Femur (tissue), 1 donor: ENCODE measurements at regions not wholly inside any gene's neighbourhood (a gene's known extent, or its start where the extent isn't known, plus 50 kb on each side); places are given as distances from the start of the nearest gene placed in this dataset.
"Not testable (repeated sequence)": the region's sequence is repeated elsewhere in the genome, so short reads cannot be mapped to it uniquely, and the experiment has no call there.

Experiments used
- DNase-seq: peaks from one replicate; pipeline ENCODE4 v3.0.0-alpha.2; 2017

DNA sequence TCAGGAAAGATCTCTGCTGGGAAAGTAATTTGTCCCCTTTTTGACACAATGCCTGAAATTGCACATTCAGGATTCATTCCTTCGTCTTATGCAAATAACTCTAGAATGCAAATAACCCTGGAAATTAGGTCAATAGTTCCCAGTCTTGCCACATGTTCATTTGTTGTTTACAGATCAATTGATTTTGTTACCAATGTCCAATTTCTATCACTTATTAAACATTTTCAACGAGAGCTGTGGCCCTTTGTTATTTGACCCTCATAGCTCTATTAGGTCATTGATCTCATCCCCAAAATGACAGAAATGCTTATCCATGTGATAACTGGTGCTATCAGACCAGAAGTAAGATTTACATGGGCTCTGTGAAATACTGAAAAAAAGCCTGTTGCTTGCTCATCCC, 275.3 kb upstream of the REG3G start:
- DNase-seq = no peak

DNA sequence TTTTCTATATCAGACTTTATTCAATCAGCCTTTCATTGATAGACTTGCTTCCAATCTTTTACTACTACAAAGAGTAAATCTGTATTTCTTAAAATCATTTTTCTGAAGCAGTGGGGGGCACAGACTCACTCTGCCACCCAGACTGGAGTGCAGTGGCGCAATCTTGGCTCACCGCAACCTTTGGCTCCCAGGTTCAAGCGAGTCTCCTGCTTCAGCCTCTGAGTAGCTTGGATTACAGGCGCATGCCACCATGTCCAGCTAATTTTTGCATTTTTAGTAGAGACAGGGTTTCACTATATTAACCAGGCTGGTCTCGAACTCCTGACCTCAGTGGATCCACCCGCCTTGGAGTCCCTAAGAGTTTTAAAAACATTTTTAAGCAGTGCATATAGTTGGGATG, 270.6 kb upstream of the REG3G start:
- no peak for DNase-seq

DNA sequence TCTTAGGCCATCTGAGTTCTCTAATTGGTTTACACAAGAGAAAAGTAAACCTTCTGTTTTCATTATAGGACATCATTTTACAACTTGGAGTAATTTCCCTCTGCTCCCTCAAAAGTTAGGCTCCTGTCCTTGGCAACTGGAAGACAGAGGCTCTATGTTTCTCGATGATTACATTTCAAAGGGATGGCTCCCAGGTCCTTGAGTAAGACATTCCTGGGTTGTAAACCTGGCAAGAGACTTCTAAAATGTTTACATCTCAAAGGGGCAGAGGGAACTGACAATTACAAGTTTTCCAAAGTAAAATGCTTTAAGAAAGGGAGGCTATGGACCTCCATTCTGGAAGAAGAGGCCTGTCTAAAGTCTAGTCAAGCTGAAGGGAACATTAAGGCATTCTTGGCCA, 268.3 kb upstream of the REG3G start:
- DNase-seq = no peak

DNA sequence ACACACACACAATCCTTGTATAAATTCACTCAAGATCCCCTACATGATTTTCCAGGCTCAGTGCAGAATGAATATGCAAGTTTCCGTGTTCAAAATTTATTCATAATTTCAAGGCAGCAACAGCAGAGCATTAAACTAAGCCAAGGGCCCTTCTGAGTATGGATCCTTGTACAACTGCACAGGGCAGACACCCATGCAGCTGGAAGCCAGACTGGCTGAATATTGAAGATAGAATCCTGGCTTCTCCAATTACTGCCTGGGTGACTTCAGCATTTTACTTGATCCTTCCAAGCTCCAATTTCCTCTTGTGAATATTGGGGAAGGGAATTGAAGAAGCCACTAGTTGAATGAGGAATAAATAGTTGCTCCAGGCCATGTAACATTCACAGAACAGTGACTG, 267.9 kb upstream of the REG3G start:
- no peak for DNase-seq

DNA sequence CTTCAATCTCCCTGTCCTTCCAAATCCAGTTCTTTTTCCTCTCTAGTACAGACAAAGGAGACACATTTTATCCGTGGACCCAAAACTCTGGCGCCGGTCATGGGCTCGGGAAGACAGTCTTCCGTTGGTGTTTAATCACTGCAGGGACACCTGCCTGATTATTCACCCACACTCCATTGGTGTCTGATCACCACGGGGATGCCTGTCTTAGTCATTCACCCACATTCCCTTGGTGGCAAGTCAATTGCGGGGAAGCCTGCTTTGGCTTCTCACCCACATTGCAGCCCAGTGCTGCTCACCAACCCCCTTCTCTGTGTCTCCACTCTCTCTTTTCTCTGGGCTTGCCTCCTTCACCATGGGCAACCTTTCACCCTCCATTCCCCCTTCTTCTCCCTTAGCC, 266.7 kb upstream of the REG3G start:
- DNase-seq = not testable (repeated sequence)

DNA sequence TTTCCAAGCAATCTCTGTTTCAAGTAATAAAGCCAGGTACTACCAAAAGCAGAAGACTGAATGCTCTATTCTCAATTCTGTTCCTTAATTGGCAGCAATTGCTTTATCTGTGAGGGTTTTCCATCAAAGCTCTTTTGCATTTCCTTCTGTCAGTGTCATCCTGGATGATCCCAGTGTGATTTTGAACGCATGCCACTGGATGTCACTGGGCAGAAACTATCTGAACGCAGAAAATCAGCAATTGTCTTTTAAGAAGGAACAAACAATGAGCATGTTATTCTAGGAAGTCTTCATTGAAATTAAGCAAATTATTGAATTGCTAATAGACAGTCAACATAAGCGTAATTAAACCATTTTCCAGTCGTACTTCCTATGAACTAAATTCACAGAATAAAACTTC, 259.0 kb upstream of the REG3G start:
- no peak for DNase-seq

DNA sequence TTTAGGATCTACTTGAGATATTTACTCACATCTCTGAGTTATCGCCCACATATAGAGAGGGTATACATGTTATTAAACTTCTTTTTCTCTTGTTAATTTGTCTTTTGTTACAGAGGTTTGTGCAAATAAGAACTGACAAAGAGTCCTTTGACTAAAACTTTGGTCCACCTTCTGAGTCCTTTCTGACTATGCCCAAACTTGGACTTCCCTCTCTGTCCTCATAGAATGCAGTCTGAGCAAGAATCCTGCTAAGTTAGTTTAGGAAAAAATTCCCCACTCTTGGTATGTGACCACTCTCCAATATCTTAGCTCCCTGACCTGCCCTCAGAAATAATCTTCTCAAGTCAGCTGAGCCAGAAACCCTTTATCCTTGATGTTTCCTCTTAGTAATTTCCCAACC, 257.5 kb upstream of the REG3G start:
- DNase-seq = no peak

DNA sequence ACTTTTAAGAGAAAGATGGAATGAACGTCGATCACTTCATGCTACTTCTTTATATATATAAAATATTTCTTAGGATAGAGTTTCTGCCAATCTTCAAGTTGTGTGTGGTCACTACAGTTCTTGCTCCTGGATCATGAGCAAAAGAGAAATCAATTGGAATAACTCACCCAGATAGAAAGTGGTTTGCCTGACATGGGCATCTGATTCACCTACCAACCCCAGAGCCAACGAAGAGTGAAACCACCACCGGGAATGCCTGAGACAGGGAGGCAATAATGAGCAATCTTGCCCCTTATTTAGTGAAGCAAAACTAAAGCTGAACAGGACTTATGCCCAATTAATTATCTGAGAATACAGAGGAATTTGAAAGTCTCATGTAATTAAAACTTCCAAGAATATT, 250.2 kb upstream of the REG3G start:
- no peak for DNase-seq

DNA sequence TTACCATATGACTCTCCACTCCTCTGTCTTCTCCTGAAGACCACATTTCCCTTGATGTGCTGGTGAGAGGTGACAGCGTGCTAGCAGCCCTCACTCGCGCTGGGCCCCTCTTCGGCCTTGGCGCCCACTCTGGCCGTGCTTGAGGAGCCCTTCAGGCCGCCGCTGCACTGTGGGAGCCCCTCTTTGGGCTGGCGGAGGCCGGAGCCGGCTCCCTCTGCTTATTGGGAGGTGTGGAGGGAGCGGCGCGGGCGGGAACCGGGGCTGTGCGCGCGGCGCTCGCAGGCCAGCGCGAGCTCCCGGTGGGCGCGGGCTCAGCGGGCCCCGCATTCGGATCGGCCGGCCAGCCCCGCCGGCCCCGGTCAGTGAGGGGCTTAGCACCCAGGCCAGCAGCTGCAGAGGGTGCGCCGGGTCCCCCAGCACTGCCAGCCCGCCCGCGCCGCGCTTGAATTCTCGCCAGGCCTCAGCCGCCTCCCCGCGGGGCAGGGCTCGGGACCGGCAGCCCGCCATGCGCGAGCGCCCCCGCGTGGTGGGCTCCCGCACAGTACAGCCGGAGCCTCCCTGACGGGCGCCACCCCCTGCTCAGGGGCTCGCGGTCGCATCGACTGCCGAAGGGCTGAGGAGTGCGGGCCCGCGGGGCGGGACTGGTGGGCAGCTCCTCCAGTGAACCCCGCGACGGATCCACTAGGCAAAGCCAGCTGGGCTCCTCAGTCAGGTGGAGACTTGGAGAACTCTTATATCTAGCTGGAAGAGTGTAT, 246.6 kb upstream of the REG3G start:
- DNase-seq = no peak

DNA sequence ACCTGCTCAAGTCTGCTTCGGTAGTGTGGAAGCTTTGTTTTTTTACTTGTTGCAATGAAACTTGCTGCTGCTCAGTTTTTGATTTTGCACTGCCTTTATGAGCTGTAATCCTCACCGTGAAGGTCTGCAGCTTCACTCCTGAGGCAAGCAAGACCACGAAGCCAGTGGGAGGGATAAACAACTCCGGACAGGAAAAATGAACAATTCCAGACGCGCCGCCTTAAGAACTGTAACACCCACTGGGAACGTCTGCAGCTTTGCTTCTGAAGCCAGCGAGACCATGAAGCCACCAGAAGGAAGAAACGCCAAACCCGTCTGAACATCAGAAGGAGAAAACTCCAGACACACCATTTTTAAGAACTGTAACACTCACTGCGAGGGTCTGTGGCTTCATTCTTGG, 245.7 kb upstream of the REG3G start:
- peak; percentile 45 for DNase-seq

DNA sequence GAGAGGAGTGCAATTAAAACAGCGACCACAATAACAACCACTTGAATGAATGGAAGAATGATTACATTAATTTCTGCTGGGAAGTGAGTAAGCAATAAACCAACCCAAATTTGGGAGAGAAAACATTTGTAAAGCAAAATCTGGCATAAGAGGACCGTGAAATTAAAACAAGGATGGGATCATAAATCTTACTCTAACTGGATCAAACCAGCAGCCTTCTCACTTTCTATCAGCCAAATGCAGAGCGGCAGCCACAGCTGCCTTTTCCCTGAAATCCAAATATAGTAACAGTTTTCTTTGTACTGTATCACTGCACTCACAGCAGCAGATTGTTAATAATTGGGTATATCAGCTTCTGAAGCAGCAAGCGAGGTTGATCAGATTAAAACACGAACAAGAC, 245.2 kb upstream of the REG3G start:
- peak; percentile 47 for DNase-seq

DNA sequence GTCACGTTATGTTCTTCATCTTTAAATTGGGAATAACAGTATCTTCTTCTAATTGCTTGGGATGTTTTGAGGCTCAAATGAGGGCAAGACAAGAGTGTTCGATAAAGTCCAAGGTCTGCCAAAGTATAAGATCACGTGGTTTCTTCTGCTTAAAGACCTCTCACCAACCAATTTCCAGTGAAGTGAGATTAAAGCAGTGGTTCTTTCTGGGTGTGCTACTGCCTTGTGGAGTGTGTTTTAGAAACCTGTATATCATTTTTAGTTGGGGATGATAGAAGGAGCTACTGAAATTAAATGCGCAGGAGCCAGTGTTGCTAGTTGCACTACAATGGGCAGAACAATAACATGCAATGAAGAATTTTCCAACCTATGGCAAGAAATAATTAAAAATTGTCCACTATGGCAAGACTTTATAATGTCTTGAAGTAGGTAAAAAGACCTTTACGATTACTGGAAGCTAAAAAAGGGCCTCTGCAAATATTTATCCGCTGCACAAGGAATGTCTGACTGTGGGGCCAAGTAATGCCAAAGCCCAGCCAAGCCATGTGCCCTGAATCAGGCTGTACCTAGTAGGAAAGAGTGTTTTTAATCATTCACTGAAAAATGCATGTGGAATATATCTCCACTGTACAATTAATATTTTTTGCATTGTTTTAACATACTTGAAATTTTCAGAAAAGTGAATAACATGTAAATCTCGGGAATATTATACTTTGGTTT, 244.5 kb upstream of the REG3G start:
- peak; percentile 49 for DNase-seq

DNA sequence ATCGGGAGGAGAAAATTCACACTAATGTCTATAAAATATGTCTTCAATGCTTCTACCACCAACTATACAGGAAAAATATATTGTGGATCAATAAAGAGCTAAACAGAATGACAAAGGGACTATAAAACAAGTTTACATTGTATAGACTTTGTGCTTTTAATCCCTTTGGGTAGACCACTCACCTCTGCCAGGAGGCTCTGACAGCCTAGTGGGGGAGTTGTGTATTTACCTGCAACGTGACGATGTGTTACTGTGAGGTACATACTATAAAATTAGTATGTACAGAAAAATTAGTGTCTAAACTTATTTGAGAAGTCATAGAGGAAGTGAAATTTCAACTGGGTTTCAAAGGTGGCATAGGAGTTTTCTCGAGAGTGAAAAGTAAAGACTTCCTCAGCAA, 243.3 kb upstream of the REG3G start:
- DNase-seq = no peak

DNA sequence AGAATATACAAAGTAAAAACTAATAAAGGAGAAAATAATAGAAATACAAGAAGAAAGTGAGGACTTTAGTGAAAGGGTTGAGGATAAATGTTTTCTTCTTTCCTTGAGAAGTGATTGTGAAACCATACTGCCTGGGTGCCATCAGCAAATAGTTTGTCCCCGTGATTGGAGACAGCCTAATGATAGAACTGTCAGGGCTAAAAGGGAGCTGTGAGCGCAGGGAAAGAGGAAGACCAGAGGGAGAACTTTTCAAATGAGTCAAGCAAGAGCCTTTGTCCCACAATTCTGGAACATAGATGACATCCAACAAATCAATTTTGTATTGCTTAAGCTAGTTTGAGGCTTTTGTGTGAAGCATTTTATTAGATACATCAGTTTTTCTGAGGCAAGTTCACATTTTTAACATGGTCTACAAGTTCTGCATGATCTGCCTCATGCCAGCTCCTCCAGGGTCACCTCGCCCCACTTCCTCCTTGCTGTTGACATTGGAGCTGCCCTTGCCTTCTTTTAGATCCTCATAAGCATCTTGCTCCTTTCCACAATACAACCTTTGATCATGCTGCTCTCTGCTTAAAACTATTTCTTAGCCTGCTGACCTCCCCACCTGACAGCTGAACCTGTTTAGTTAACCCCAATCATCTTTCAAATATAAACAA, 213.4 kb upstream of the REG3G start:
- no peak for DNase-seq

DNA sequence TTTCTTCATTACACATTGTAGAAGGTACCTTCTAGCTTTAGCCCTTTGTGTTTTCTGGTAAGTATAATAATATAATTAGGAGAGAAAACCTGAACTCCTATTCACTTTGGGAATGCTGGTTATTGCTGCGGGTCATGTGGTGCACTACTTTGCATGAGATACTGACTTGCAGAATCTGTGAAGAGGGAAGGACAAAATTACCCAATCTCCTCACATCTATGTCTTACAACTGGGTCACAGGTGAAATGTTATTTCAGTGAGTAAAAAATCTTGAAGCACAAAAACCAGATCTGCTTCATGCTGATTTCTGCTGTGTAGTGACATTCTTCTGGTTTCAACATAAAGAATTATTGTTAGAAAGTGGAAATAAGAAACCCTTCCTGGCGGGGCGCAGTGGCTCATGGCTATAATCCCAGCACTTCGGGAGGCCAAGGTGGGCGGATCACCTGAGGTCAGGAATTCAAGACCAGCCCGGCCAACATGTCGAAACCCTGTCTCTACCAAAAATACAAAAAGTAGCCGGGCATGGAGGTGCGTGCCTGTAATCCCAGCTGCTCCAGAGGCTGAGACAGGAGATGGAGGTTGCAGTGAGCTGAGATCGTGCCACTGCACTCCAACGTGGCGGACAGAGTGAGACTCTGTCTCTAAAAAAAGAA, 211.0 kb upstream of the REG3G start:
- peak; percentile 19 for DNase-seq

DNA sequence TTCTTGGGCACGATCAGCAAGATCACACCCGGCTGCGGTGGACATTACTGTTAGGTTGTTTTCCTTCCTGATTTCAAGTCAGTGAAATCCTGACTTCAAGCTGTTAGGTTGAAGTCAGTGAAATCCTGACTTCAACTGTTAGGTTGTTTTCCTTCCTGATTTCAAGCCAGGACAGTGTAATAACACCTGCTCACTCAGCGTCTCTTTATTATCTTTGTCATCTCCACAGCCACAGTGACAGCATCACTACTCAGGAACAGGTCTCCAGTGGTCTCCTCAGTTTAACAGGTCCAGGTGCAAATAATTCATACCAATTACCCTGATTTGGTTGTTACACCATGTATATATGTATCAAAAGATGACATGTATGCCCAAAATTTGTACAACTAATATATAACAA, 208.1 kb upstream of the REG3G start:
- DNase-seq = no peak

DNA sequence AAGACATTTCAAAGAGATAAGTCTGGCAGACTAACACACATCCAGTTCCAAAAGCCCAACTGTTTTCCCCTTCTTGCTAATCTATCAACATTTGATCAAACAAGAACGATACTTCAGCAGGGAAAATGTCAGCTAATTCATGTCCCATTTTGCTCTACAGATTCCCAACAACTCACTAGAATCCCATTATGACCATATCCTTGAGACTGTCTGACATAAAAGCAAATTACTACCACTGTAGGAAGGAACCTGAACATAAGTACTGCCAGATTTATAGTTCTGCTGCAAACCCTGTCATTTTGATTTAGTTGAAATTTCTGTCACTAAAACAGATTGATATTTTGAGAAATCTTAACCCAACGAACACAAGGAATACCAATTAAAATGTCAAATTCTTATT, 193.0 kb upstream of the REG3G start:
- no peak for DNase-seq

DNA sequence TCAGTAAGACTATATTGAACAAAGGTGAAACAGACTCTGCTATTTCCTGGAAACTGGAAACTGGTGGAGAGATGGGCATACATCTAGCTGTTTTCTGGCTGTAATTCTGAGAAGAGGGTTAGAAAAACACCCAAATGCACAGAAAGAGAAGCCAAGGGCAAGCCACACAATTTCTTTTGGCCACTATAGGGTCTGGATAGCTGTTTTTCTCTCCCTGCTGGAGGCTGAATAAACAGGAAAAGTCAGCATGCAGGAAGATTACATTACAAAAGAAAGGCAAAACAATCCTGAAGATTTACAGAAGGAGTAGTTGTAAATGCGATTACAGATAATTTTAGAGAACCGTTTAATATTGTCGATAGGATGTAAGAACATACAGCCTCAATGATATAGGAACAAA, 186.2 kb upstream of the REG3G start:
- DNase-seq = no peak

DNA sequence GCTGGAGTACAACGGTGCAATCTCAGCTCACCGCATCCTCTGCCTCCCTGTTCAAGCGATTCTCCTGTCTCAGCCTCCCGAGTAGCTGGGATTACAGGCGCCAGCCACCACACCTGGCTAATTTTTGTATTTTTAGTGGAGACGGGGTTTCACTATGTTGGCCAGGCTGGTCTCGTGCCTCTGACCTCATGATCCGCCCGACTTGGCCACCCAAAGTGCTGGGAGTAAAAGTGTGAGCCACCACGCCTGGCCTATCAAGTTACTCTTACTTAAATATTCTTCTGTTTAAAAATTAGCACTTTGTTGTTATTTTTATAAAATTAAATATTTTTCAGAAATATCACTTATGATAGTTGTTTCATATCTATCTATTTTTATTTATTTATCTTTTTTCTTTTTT, 185.2 kb upstream of the REG3G start:
- not testable (repeated sequence) for DNase-seq

DNA sequence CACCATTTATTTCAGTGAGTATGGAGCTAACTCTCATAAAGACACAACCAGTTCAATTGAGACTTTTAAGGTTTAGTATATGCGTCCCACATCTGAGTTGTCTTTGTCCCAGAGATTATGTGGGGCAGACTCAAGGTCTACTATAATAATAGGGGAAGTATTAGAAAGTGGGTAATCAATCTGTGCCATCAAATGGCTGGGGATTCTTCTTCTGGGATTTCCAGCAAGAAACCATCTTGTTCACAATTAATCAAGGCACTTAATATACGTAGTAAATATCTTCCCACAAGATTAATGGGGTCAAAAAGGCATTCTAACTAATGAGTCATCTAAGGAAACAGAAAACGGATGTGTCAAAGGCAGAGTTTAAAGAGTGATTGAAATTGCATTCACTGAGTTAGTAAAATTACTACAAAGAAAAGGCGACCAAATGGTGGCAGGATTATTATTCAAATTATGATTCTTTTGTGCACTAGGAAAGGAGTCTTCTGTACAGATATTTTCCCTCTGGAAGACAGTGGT, 179.8 kb upstream of the REG3G start:
- DNase-seq = no peak

DNA sequence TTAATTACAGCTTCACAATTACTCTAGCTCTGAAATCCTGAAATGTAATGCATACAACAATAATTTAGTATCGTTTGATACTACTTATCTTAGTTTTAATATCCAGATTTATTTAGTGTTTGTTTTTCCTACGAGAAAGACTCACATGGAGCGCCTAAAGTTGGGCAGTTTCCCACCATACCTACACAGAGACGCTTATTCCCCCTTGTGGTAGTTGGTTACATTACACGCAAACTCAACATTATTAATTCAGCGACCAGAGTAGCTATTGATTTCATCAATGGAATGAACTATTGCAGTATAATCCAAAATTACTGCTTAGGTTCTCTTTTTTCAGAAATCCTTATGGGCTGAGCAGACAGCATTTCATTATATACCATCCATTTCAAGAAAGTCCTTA, 164.0 kb upstream of the REG3G start:
- no peak for DNase-seq

DNA sequence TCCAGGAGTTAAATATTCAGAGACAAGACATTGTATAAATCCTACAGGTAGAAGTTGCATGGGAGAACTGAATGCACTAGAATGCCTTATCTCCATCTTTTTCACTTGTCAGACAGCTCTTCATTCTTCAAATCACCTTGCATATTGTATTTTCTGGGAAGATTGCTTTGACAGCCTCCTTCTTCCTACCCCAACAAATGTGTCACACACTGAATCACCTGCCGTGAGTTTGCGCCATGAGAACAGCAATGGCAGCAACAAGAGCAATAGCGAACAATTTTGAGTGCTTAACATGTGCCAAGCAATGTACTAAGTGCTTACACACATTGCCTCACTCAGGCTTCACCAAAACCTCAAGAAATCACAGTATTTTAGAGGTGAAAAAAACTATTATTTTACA, 161.3 kb upstream of the REG3G start:
- DNase-seq = no peak

DNA sequence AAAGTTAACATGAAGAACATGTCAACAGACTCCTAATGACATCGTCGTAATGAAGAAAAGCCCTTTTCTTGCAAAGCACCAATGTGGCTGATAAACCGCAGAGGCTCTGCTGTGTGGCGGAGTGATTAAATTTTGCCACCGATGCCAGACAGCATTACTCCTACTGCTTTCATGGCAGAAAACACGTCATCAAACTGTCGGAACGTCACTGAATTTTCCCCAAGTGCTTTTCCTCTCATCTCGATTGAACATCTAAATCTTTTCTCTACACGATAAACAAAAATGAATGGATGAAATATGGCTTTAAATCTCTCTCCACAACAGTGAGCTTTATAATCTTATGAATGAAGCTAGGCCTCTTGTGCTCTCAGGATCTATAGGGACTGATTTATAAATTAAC, 159.8 kb upstream of the REG3G start:
- no peak for DNase-seq
